GM23338 (cell line): ENCODE measurements at regions not wholly inside any gene's neighbourhood (a gene's known extent, or its start where the extent isn't known, plus 50 kb on each side); places are given as distances from the start of the nearest gene placed in this dataset.

Experiments used
- CREB1 ChIP-seq: fragments of 250-450 bp; sonication (Bioruptor Pico); IDR thresholded peaks from 2 replicates; pipeline ENCODE4 v1.5.0; 2020; ENCODE audit warnings: low read depth, mild to moderate bottlenecking, moderate library complexity
- CTCF ChIP-seq, 2 experiments: fragments of 200-600 bp in 1 of 2; sonication (generic) in 1 of 2; conservative IDR thresholded peaks; 2 replicates each; pipeline versions ENCODE4 v1.5.1 to v1.6.1; 2016 to 2017; ENCODE audit warnings: antibody characterized with exemption in 2 of 2, low read depth in 2 of 2, mild to moderate bottlenecking in 2 of 2, moderate library complexity in 1 of 2
- EZH2 ChIP-seq: fragments of 200-600 bp; sonication (generic); IDR thresholded peaks from one replicate; pipeline ENCODE4 v1.8.0; 2017; ENCODE audit warnings: antibody characterized with exemption, mild to moderate bottlenecking, low read depth; ENCODE audit not compliant: unreplicated experiment
- POLR2AphosphoS5 ChIP-seq: IDR thresholded peaks from 2 replicates; pipeline ENCODE4 v1.6.1; 2016; ENCODE audit warnings: antibody characterized with exemption, low read depth
- REST ChIP-seq: IDR thresholded peaks from one replicate; pipeline ENCODE4 v1.6.1; 2018; ENCODE audit warnings: antibody characterized with exemption; ENCODE audit not compliant: unreplicated experiment
- ZNF331 ChIP-seq: fragments of 250-450 bp; sonication (Bioruptor Pico); IDR thresholded peaks from 2 replicates; pipeline ENCODE4 v1.5.0; 2020; ENCODE audit warnings: low read depth, mild to moderate bottlenecking, moderate library complexity

- TF ChIP-seq ZNF331 (CRISPR knock-in tag): no peak
- TF ChIP-seq REST: no peak
- no peak for TF ChIP-seq CTCF (conservative IDR thresholded peaks at IDR 0.05; ENCODE audit: low read depth in 2 of 2)
- TF ChIP-seq POLR2AphosphoS5: no peak
- no peak for TF ChIP-seq EZH2
- TF ChIP-seq CREB1: no peak
These were observed 262.5 kb upstream of the GNAI1 start for GRCh38 chr7:79872176-79872575.
